ENCODE measurements at regions not wholly inside any gene's neighbourhood (a gene's known extent, or its start where the extent isn't known, plus 50 kb on each side); places are given as distances from the start of the nearest gene placed in this dataset.
"Not testable (repeated sequence)": the region's sequence is repeated elsewhere in the genome, so short reads cannot be mapped to it uniquely, and the experiment has no call there.

DNA sequence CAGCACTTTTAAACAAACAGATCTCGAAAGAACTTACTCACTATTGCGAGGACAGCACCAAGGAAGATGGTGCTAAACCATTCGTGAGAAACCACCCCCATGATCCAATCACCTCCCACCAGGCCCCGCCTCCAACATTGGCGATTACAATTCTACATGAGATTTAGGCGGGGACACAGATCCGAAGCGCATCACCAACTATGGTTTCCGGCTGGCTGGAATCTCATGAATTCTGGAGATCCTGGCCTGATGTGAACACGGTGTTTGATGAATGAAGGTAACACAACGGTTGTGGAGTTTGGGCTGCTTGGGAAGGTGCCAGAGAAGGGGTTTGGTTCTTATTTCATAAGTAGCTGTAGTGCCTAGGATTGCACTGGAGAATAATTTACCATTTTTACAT, 216.7 kb downstream of the EMX2 start:
- TF ChIP-seq POLR2A (IDR thresholded peaks at IDR 0.05; ENCODE audit: low read depth, low read length) (no peak), POLR2AphosphoS5 (IDR thresholded peaks at IDR 0.05; ENCODE audit: low read depth, low read length) (no peak), TAF1 (IDR thresholded peaks at IDR 0.05; ENCODE audit: borderline replicate concordance, low read depth, low read length) (no peak)
- FAIRE-seq (no peak), DNase-seq (ENCODE audit: insufficient read length) (no peak)

DNA sequence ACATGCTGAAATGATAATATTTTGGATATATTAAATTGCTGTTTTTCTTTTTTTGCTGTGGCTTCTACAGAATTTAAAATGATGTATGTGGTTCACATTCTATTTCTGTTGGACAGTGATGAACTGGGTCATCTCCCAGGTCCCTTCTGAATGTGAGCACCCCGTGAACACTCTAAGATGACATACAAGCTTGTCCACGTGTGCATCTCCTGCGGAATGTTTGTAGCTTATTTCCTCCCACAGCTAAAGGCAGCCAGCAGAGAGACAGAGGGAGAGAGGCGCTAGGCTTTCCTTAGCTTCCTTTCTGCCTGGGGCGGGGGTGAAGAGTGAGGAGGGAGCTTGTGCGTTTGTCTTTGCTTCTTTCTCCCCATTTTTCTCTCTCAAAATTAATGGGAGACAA, 219.1 kb downstream of the EMX2 start:
- FAIRE-seq (no peak), DNase-seq (ENCODE audit: insufficient read length) (no peak)
- TF ChIP-seq POLR2AphosphoS5 (IDR thresholded peaks at IDR 0.05; ENCODE audit: low read depth, low read length) = no peak
- no peak for TF ChIP-seq POLR2A (IDR thresholded peaks at IDR 0.05; ENCODE audit: low read depth, low read length)
- no peak for TF ChIP-seq TAF1 (IDR thresholded peaks at IDR 0.05; ENCODE audit: borderline replicate concordance, low read depth, low read length)

DNA sequence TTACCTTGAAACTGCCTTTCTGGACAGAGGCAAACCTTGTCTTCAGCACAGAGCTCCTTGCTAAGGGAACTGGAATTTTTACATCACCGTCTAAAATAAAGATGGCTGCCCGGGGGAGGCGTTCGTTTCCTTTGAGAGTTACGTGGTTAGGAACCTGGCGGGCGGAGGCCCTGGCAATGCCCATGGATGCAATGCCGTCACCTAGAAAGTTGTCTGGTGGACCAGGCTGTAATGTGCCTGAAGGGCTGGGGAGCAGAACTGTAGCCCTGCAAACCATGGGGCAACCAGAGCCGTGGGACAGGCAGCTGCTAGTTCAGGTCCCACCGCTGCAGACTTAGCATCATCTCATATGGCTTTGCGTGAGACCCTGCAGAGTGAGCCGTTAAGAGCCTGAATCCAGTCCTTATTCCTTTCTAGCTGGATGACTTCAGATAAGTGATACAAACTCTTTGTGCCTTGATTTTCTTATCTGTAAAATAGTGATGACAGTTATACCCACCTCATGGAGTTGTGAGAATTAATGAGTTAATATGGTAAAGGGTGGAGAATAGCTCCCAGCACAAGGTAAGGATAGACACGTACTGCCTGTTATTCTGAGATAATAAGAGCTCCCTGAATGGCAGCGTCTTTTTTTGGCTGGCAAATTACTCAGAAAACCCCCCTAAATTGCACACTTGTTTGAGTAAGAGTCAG, 219.7 kb downstream of the EMX2 start:
- FAIRE-seq = no peak
- DNase-seq (ENCODE audit: insufficient read length) = no peak
- TF ChIP-seq POLR2A (IDR thresholded peaks at IDR 0.05; ENCODE audit: low read depth, low read length) (no peak), TAF1 (IDR thresholded peaks at IDR 0.05; ENCODE audit: borderline replicate concordance, low read depth, low read length) (no peak), POLR2AphosphoS5 (IDR thresholded peaks at IDR 0.05; ENCODE audit: low read depth, low read length) (no peak)

DNA sequence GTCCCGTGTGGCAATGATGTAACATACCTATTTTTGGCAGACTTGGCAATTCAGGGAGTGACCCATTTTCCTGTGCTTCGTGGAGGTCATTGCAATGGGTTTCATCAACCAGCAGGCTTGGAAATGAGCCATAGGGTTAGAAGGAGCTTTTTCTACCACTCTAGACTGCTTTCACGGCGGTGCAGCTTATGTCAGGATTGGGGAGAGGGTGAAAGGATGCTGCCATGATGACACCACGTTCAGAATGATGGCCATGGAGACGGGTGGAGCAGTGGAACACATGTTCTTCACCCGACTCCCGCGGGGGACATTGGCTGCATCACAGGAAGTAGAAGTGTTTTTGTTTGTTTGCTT, 220.2 kb downstream of the EMX2 start:
- TF ChIP-seq POLR2A (IDR thresholded peaks at IDR 0.05; ENCODE audit: low read depth, low read length) (no peak), POLR2AphosphoS5 (IDR thresholded peaks at IDR 0.05; ENCODE audit: low read depth, low read length) (no peak), TAF1 (IDR thresholded peaks at IDR 0.05; ENCODE audit: borderline replicate concordance, low read depth, low read length) (no peak)
- DNase-seq (ENCODE audit: insufficient read length) = no peak
- FAIRE-seq = no peak

DNA sequence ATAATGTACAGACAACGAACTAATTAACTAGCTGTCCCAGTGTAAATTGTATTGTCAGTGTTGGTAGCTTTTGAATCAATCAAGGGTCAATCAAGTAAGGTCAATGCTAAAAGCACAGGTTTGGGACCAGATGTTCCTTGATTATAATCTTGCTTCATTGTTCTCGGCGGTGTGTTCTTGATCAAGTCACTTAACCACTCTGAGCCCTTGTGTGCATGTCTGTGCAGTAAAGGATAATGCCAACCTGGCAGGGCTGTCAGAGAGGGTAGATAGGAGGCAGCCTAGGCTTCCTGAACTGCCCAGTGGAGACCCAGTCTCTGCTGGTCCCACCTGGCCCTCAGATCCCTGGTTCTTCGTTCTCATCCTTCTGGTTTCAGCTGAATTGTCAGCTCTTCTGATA, 221.0 kb downstream of the EMX2 start:
- no peak for TF ChIP-seq POLR2AphosphoS5 (IDR thresholded peaks at IDR 0.05; ENCODE audit: low read depth, low read length)
- no peak for TF ChIP-seq POLR2A (IDR thresholded peaks at IDR 0.05; ENCODE audit: low read depth, low read length)
- no peak for TF ChIP-seq TAF1 (IDR thresholded peaks at IDR 0.05; ENCODE audit: borderline replicate concordance, low read depth, low read length)
- DNase-seq (ENCODE audit: insufficient read length) = no peak
- FAIRE-seq = no peak

DNA sequence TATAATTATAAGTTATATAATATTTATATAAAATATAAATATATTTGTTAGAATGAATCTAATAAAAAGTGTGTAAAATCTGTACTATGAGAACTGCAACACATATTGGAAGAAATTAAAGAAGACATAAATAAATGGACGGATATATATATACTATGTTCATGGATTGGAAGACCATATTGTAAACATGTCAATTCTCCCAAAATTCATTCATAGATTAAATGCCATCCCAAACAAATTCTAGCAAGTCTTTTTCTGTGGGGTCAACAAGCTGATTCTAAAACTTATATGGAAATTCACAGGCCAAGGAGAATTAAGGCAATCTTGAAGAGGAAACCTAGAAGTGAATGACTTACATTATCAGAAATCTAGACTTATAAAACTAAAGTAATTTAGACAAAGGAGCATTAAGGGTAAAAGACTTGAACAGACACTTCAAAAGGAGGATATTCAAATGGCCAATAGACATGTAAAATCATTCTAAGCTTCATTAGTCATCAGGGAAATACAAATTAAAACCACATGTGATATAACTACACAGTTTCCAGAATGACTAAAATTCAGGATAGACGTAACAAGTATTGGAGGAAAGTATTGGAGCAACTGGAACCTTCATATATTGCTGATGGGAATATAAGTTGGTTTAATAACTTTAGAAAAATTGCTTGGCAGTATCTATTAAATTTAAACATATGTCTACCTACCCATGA, 225.9 kb downstream of the EMX2 start:
- DNase-seq (ENCODE audit: insufficient read length) (no peak), FAIRE-seq (no peak)
- no peak for TF ChIP-seq TAF1 (IDR thresholded peaks at IDR 0.05; ENCODE audit: borderline replicate concordance, low read depth, low read length)
- TF ChIP-seq POLR2A (IDR thresholded peaks at IDR 0.05; ENCODE audit: low read depth, low read length) = no peak
- no peak for TF ChIP-seq POLR2AphosphoS5 (IDR thresholded peaks at IDR 0.05; ENCODE audit: low read depth, low read length)

DNA sequence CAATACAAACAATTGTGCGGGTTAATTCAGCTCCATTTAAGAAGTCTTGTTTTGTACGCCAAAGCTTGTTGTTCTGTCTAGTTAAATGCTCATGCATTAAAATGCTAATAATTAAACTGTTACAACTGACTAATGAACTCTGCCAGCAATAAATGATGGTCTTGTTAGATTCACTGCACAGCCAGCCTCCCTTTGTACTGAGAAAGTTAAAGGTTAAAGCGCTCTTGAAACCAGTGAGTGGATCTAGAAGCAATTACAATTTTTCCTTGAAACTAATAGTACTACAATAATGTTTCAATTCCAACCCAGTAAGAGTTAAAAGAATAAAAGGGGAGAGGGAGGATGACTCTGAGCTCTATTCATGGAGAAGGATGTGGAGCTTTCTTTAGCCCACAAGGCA, 233.0 kb downstream of the EMX2 start:
- no peak for FAIRE-seq
- TF ChIP-seq POLR2A (IDR thresholded peaks at IDR 0.05; ENCODE audit: low read depth, low read length) (no peak), TAF1 (IDR thresholded peaks at IDR 0.05; ENCODE audit: borderline replicate concordance, low read depth, low read length) (no peak), POLR2AphosphoS5 (IDR thresholded peaks at IDR 0.05; ENCODE audit: low read depth, low read length) (no peak)
- no peak for DNase-seq (ENCODE audit: insufficient read length)

DNA sequence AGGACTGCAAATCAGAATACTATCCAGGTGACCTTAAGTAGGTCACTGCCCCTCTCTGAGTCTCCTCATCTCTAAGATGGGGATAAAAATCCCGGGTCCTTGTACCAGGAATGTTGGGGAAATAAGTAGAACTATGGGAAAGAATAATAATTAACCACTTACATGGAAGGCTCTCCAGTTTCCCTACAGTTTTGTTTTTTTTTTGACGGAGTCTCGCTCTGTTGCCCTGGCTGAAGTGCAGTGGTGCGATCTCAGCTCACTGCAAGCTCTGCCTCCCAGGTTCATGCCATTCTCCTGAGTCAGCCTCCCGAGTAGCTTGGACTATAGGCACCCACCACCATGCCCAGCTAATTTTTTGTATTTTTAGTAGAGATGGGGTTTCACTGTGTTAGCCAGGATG, 234.7 kb downstream of the EMX2 start:
- FAIRE-seq; DNase-seq (ENCODE audit: insufficient read length): not testable (repeated sequence)

DNA sequence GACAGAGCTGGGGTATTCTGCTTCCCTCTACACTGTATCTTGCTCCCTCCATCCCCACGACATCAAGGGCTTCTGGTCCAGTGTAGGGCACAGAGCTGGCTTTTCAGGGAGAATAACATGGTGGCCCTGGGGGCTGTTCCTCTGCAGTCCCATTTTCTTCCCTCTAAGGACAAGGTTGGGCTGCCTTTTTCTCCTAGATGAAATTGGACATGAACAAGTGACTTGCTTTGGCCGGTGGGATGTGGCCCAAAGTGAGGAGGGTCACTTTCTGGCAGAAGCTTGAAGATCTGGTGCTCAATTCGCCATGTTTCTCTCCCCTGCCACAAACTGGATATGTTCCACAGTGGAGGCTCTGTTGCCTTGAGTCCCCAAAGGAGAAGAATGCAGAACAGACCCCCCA, 235.7 kb downstream of the EMX2 start:
- DNase-seq (ENCODE audit: insufficient read length) = no peak
- no peak for FAIRE-seq
- TF ChIP-seq TAF1 (IDR thresholded peaks at IDR 0.05; ENCODE audit: borderline replicate concordance, low read depth, low read length) = no peak

DNA sequence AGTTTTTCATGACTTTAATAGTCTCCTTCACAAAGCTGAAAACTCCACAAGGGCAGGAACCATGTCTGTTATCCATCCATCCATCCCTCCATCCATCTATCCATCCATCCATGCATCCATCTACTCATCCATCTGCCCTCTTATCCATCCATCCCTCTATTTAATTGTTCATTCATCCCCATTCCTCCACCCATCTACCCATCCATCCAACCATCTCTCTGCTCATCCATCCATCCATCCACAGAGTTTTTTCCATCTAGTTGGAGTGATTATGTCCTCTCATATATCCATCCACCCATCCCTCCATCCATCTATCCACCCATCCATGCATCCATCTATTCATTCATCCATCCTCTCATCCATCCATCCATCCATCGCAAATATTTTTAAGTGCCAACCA, 237.9 kb downstream of the EMX2 start:
- DNase-seq (ENCODE audit: insufficient read length) (no peak), FAIRE-seq (no peak)
- TF ChIP-seq POLR2AphosphoS5 (IDR thresholded peaks at IDR 0.05; ENCODE audit: low read depth, low read length) (no peak), TAF1 (IDR thresholded peaks at IDR 0.05; ENCODE audit: borderline replicate concordance, low read depth, low read length) (no peak), POLR2A (IDR thresholded peaks at IDR 0.05; ENCODE audit: low read depth, low read length) (no peak)

DNA sequence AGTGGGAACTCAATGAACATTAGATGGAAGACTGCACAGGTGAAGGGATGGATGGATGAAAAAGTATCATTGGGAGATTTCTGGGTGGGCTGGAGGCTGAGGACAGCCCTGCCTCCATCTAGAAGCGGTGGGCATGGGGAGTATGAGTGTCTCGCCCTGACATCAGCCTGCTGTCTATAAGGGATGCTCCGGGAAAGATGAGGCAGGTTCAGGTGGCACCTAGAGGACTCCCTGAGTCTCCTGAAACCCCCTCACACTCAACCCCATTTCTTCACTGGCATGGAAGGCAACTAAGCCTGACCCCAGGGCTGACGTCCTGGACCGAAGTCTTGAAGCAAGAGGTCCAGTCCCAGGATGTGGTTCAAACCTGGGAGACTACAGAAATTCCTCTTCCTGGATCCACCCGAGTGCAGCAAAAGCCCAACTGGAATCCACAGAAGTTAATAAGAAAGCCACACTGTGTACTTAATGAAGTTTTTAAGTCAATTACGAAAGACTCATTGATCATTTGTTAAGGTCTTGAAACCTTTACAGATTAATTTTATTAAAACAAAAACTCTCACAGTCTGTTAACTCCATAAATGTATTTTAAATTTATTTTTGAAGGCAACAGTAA, 238.8 kb downstream of the EMX2 start:
- TF ChIP-seq TAF1 (IDR thresholded peaks at IDR 0.05; ENCODE audit: borderline replicate concordance, low read depth, low read length) = no peak
- no peak for TF ChIP-seq POLR2AphosphoS5 (IDR thresholded peaks at IDR 0.05; ENCODE audit: low read depth, low read length)
- no peak for TF ChIP-seq POLR2A (IDR thresholded peaks at IDR 0.05; ENCODE audit: low read depth, low read length)
- FAIRE-seq = no peak
- DNase-seq (ENCODE audit: insufficient read length) = no peak

DNA sequence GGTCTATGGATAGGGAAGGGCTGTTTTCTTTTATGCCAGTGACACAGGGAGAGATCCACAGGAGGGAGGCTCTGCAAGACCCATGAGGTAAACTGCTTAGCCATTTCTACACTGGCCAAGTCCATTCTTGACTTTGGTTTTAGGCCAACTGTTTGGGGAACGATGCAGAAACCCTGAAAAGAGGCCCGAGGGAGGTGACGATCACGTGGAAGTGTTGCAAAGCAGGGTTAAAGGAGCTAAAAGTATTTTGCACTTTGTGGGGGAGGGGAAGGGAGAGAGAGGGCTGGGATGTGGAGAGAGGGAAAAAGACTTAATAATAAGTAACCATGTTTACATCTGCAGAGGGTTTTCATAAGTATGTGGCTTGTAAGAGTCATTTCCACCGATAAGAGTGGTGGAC, 239.7 kb downstream of the EMX2 start:
- TF ChIP-seq POLR2A (IDR thresholded peaks at IDR 0.05; ENCODE audit: low read depth, low read length) (no peak), POLR2AphosphoS5 (IDR thresholded peaks at IDR 0.05; ENCODE audit: low read depth, low read length) (no peak), TAF1 (IDR thresholded peaks at IDR 0.05; ENCODE audit: borderline replicate concordance, low read depth, low read length) (no peak)
- DNase-seq (ENCODE audit: insufficient read length) = no peak
- FAIRE-seq = no peak
